ENCODE measurements at regions not wholly inside any gene's neighbourhood (a gene's known extent, or its start where the extent isn't known, plus 50 kb on each side); places are given as distances from the start of the nearest gene placed in this dataset.
"Not testable (repeated sequence)": the region's sequence is repeated elsewhere in the genome, so short reads cannot be mapped to it uniquely, and the experiment has no call there.

- H3K27me3 Mint-ChIP-seq (ENCODE audit: low read depth): not testable (repeated sequence)
These were observed 88.5 kb upstream of the DCAF12L1 start for GRCh38 chrX:126641076-126641475.

GRCh38 chrX:126655061-126655460 is 102.4 kb upstream of the DCAF12L1 start:
- Mint-ChIP-seq H3K4me3 (no peak overlapping the region), H3K4me1 (ENCODE audit: low read depth) (no peaks in the 10 kb centered on the region), H3K27ac (no peak overlapping the region), H3K9me3 (no peaks in the 10 kb centered on the region), H3K36me3 (ENCODE audit: low read depth) (no peaks in the 10 kb centered on the region), H3K27me3 (ENCODE audit: low read depth) (no peaks in the 10 kb centered on the region)
- no peak for DNase-seq
- intact Hi-C loops (cut with micrococcal nuclease): no loop called here
- CTCF ChIA-PET: no interaction called here

More at GRCh38 chrX:126641076-126641475, 88.5 kb upstream of the DCAF12L1 start:
- H3K27ac Mint-ChIP-seq; CTCF ChIA-PET; H3K4me1 Mint-ChIP-seq (ENCODE audit: low read depth); H3K9me3 Mint-ChIP-seq; H3K4me3 Mint-ChIP-seq; H3K36me3 Mint-ChIP-seq (ENCODE audit: low read depth); DNase-seq; intact Hi-C loops (cut with micrococcal nuclease): not testable (repeated sequence)

- Mint-ChIP-seq H3K4me3 (no peak overlapping the region), H3K27me3 (ENCODE audit: low read depth) (no peaks in the 10 kb centered on the region), H3K9me3 (no peaks in the 10 kb centered on the region), H3K36me3 (ENCODE audit: low read depth) (no peaks in the 10 kb centered on the region), H3K27ac (no peak overlapping the region), H3K4me1 (ENCODE audit: low read depth) (no peaks in the 10 kb centered on the region)
- intact Hi-C loops (cut with micrococcal nuclease): no loop called here
- no peak for DNase-seq
- CTCF ChIA-PET: no interaction called here
These were observed 105.8 kb upstream of the DCAF12L1 start for GRCh38 chrX:126658447-126658846.

GRCh38 chrX:126670258-126670657 is 117.6 kb upstream of the DCAF12L1 start:
- H3K27ac Mint-ChIP-seq: no peak overlapping the region
- H3K4me3 Mint-ChIP-seq: no peak overlapping the region
- no peaks in the 10 kb centered on the region for H3K36me3 Mint-ChIP-seq (ENCODE audit: low read depth)
- CTCF ChIA-PET: no interaction called here
- DNase-seq: no peak
- H3K4me1 Mint-ChIP-seq (ENCODE audit: low read depth): no peaks in the 10 kb centered on the region
- intact Hi-C loops (cut with micrococcal nuclease): no loop called here
- peaks cover 2% of the 10 kb centered on the region for H3K9me3 Mint-ChIP-seq
- no peaks in the 10 kb centered on the region for H3K27me3 Mint-ChIP-seq (ENCODE audit: low read depth)

GRCh38 chrX:126673366-126673765 is 120.8 kb upstream of the DCAF12L1 start:
- H3K27me3 Mint-ChIP-seq (ENCODE audit: low read depth); DNase-seq; CTCF ChIA-PET; H3K4me1 Mint-ChIP-seq (ENCODE audit: low read depth); H3K27ac Mint-ChIP-seq; H3K4me3 Mint-ChIP-seq; intact Hi-C loops (cut with micrococcal nuclease); H3K36me3 Mint-ChIP-seq (ENCODE audit: low read depth); H3K9me3 Mint-ChIP-seq: not testable (repeated sequence)

- H3K4me1 Mint-ChIP-seq (ENCODE audit: low read depth); H3K4me3 Mint-ChIP-seq; intact Hi-C loops (cut with micrococcal nuclease); H3K27me3 Mint-ChIP-seq (ENCODE audit: low read depth); H3K9me3 Mint-ChIP-seq; H3K36me3 Mint-ChIP-seq (ENCODE audit: low read depth); H3K27ac Mint-ChIP-seq; CTCF ChIA-PET; DNase-seq: not testable (repeated sequence)
These were observed 121.3 kb upstream of the DCAF12L1 start for GRCh38 chrX:126673816-126674491.

GRCh38 chrX:126695375-126695896 is 124.1 kb upstream of the PRR32 start:
- H3K4me3 Mint-ChIP-seq: no peak overlapping the region
- H3K9me3 Mint-ChIP-seq: no peaks in the 10 kb centered on the region
- DNase-seq: no peak
- H3K27me3 Mint-ChIP-seq (ENCODE audit: low read depth): no peaks in the 10 kb centered on the region
- H3K36me3 Mint-ChIP-seq (ENCODE audit: low read depth): no peaks in the 10 kb centered on the region
- H3K4me1 Mint-ChIP-seq (ENCODE audit: low read depth): no peaks in the 10 kb centered on the region
- intact Hi-C loops (cut with micrococcal nuclease): no loop called here
- H3K27ac Mint-ChIP-seq: no peak overlapping the region
- CTCF ChIA-PET: no interaction called here

GRCh38 chrX:126697091-126697490 is 122.4 kb upstream of the PRR32 start:
- H3K4me1 Mint-ChIP-seq (ENCODE audit: low read depth): no peaks in the 10 kb centered on the region
- no peaks in the 10 kb centered on the region for H3K9me3 Mint-ChIP-seq
- no peaks in the 10 kb centered on the region for H3K36me3 Mint-ChIP-seq (ENCODE audit: low read depth)
- no peaks in the 10 kb centered on the region for H3K27me3 Mint-ChIP-seq (ENCODE audit: low read depth)
- intact Hi-C loops (cut with micrococcal nuclease): no loop called here
- no peak for DNase-seq
- CTCF ChIA-PET: no interaction called here
- H3K4me3 Mint-ChIP-seq: no peak overlapping the region
- no peak overlapping the region for H3K27ac Mint-ChIP-seq

- H3K4me1 Mint-ChIP-seq (ENCODE audit: low read depth): no peaks in the 10 kb centered on the region
- DNase-seq: no peak
- CTCF ChIA-PET: no interaction called here
- H3K9me3 Mint-ChIP-seq: no peaks in the 10 kb centered on the region
- no peak overlapping the region for H3K4me3 Mint-ChIP-seq
- no peaks in the 10 kb centered on the region for H3K27me3 Mint-ChIP-seq (ENCODE audit: low read depth)
- intact Hi-C loops (cut with micrococcal nuclease): no loop called here
- H3K36me3 Mint-ChIP-seq (ENCODE audit: low read depth): no peaks in the 10 kb centered on the region
- no peak overlapping the region for H3K27ac Mint-ChIP-seq
These were observed 118.1 kb upstream of the PRR32 start for GRCh38 chrX:126701380-126701779.

GRCh38 chrX:126718440-126718839 is 101.1 kb upstream of the PRR32 start:
- H3K4me1 Mint-ChIP-seq (ENCODE audit: low read depth): no peaks in the 10 kb centered on the region
- H3K27ac Mint-ChIP-seq: no peak overlapping the region
- intact Hi-C loops (cut with micrococcal nuclease): no loop called here
- H3K36me3 Mint-ChIP-seq (ENCODE audit: low read depth): no peaks in the 10 kb centered on the region
- DNase-seq: no peak
- CTCF ChIA-PET: no interaction called here
- H3K4me3 Mint-ChIP-seq: no peak overlapping the region
- H3K9me3 Mint-ChIP-seq: no peaks in the 10 kb centered on the region
- H3K27me3 Mint-ChIP-seq (ENCODE audit: low read depth): no peaks in the 10 kb centered on the region

- intact Hi-C loops (cut with micrococcal nuclease): no loop called here
- CTCF ChIA-PET: no interaction called here
- no peak overlapping the region for H3K27ac Mint-ChIP-seq
- H3K4me1 Mint-ChIP-seq (ENCODE audit: low read depth): no peaks in the 10 kb centered on the region
- no peak for DNase-seq
- H3K4me3 Mint-ChIP-seq: no peak overlapping the region
- no peaks in the 10 kb centered on the region for H3K36me3 Mint-ChIP-seq (ENCODE audit: low read depth)
- no peaks in the 10 kb centered on the region for H3K9me3 Mint-ChIP-seq
- no peaks in the 10 kb centered on the region for H3K27me3 Mint-ChIP-seq (ENCODE audit: low read depth)
These were observed 100.3 kb upstream of the PRR32 start for GRCh38 chrX:126719208-126719607.

- no peaks in the 10 kb centered on the region for H3K9me3 Mint-ChIP-seq
- intact Hi-C loops (cut with micrococcal nuclease): no loop called here
- no peaks in the 10 kb centered on the region for H3K36me3 Mint-ChIP-seq (ENCODE audit: low read depth)
- CTCF ChIA-PET: interaction anchor here (0.6 kb wide), 1 partner anchor 19 kb away, joined by 3 read pairs; no protein-coding TSS in a partner anchor
- no peak overlapping the region for H3K4me3 Mint-ChIP-seq
- DNase-seq: no peak
- H3K27ac Mint-ChIP-seq: no peak overlapping the region
- no peaks in the 10 kb centered on the region for H3K4me1 Mint-ChIP-seq (ENCODE audit: low read depth)
- no peaks in the 10 kb centered on the region for H3K27me3 Mint-ChIP-seq (ENCODE audit: low read depth)
These were observed 95.6 kb upstream of the PRR32 start for GRCh38 chrX:126723881-126724280.

GRCh38 chrX:126733874-126734273 is 85.7 kb upstream of the PRR32 start:
- Mint-ChIP-seq H3K9me3 (no peaks in the 10 kb centered on the region), H3K27me3 (ENCODE audit: low read depth) (no peaks in the 10 kb centered on the region), H3K36me3 (ENCODE audit: low read depth) (no peaks in the 10 kb centered on the region), H3K4me3 (no peak overlapping the region), H3K4me1 (ENCODE audit: low read depth) (no peaks in the 10 kb centered on the region), H3K27ac (no peak overlapping the region)
- DNase-seq: no peak
- CTCF ChIA-PET: no interaction called here
- intact Hi-C loops (cut with micrococcal nuclease): no loop called here
